Fibroblast of peridontal ligament (primary cell): ENCODE measurements at regions not wholly inside any gene's neighbourhood (a gene's known extent, or its start where the extent isn't known, plus 50 kb on each side); places are given as distances from the start of the nearest gene placed in this dataset.
"Not testable (repeated sequence)": the region's sequence is repeated elsewhere in the genome, so short reads cannot be mapped to it uniquely, and the experiment has no call there.

Experiments used
- DNase-seq: peaks from one replicate; pipeline ENCODE4 v3.0.0-alpha.2; 2010; ENCODE audit errors: extremely low read depth

DNA sequence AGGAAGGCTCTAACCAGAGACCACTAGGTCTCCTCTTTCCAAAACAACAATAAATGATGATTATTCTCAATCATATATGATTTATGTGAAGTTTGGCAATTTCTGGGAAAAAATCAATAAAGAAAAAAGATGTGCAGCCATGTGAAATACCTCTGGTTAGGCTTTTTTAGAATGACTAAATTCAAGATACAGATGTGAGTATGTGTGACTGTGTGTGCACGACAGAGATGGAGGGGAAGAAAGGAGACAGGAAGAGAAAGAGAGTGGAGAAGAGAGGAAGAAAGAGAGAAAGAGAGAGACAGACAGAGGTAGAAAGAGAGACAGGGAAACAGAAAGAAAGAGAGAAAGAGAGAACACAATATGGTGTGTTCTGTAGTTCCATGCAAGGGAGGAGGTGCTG, 558.6 kb upstream of the CDH5 start:
- no peak for DNase-seq

DNA sequence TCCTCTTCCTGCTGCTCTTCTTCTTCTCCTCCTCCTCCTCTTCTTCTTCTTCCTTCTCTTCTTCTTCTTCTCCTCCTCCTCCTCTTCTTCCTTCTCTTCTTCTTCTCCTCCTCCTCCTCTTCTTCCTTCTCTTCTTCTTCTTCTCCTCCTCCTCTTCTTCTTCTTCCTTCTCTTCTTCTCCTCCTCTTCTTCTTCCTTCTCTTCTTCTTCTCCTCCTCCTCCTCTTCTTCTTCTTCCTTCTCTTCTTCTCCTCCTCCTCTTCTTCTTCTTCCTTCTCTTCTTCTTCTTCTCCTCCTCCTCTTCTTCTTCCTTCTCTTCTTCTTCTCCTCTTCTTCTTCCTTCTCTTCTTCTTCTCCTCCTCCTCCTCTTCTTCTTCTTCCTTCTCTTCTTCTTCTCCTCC, 560.8 kb upstream of the CDH5 start:
- not testable (repeated sequence) for DNase-seq

DNA sequence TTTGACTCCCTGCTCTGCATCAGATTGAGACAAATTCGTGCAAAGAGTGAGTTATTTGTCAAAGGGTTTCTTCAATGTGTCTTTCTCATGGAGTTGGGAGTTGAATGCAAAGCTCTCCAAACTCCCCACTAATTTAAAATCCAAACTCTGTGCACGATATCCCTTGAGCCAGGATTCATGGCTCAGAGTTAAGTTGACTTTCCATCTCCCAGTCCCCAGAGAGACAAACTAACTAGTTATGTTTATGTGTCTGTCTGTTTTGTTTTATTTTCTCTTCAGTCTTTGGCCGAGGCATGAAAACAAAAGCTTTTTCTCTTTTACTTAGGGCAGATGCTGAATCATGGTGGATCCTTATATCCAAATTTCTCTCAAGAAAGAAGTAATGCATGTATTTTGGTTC, 570.0 kb upstream of the CDH5 start:
- DNase-seq, result peak; percentile 24

DNA sequence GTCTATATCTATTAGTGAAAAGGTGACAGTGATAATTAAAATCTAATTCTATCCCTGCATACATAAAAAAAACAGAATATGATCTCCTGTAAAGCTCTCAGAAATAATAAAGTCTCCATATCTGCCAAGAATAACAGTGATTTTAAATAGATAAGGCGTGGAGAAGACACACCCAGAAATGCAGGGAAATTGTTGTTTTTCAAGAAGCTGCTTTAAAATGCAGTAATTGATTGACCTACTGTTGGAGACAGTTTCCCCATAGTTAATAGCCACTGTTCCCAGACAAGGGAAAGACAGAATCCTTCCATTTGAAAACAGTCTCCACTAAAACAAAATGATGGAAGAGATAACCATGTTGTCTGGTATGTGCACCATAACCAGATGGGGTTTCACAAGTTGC, 571.5 kb upstream of the CDH5 start:
- no peak for DNase-seq

DNA sequence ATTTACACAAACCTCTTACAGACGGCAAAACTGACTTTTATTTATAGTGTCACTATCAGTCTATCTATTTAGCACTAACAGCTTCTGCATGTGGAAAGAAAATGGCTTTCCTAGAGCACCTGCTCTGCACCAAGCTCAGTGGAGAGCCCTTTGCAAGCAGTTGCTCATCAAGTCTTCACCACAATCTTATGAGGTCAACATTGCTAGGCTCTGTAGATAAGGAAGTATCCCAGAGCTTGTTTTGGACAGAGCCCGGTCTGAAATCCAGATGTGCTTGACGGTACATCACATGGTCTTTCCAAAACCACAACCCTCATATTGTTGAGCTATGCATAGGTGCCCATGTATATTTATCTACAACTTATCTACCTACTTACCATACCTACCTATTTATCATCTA, 572.7 kb upstream of the CDH5 start:
- DNase-seq, result no peak

DNA sequence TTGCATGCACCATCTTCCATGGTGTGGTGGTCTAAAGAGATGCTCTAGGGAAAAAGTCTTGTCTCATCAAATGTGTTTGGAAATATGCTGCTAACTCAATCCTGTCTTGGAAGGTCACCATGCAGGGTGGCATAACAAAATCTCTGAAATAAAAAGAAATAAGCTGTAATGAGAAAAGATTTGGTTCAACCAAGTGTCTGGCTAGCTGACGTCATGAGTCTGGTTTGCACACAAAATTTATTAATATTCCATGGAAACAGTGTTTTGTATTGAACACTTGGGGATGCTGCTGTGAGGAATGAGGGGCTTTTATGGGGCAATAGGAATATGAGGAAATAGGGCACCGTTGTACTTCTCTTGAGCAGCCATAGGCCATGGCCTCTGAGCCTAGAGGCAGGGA, 575.7 kb upstream of the CDH5 start:
- no peak for DNase-seq

DNA sequence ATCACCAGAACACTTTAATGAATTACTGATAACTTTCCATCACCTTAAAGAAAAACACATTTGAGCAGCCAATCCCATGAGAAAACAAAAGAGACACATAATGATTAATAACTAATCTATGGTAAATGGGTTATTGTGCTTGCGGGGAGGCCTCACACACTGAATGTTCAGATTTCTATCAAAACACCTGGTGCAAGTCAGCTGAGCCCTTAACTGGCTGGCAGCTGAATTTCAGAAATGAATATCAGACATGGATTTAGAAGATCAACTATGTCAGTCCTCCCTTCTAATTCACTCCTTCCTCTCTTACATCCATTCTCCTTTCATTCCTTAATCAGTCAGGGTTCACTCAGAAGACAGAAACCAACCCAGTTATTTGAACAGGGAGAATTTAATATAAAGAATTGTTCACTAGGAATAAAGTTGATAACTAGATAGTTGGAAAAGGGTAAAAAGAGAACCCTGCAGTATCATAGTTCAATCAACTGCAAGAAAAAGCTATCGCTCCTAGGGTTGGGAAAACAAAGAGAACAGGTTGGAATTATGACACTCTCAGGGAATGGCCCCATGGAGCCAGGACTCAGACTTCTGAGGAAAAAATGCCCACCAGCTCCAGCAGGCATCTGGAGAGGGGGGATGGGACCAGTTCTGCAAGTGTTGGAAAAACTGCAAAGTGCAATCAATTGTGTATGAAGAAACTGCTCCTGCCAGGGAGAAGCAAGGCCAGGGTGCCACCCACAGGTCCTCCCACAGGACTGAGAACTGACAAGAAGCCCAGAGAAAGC, 577.1 kb upstream of the CDH5 start:
- no peak for DNase-seq

DNA sequence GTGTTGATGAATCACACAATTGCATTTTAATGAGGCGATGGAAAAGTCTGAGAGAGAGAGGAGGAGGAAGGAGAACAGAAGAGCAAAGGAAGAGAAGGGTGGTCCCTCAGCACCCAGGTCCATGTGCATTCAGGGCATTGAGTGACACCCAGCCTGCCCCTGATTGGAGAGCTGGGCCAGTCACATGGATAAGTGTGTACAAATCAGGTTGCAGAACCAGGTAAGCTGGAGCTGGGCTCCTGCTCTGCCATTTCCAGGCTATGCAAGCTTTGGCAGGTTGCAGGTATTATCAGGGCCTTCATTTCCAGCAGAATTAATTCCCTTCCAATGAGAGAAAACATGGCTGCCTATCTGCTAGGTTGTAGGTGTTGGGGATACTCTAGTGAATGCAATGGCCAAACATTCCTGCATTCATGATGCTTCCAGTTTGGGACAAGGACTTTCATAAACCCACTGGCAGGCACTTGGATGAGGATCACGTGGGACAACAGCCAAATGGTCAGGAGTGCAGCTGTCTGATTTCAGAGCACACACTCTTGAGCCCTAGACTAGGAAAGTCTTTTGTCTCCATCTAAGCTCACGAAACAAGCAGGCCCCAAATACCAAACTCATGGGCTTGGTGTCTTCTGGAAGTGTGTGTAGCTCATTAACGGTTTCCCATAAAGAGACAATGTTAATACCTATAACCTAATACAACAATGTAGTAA, 577.9 kb upstream of the CDH5 start:
- DNase-seq, result no peak

DNA sequence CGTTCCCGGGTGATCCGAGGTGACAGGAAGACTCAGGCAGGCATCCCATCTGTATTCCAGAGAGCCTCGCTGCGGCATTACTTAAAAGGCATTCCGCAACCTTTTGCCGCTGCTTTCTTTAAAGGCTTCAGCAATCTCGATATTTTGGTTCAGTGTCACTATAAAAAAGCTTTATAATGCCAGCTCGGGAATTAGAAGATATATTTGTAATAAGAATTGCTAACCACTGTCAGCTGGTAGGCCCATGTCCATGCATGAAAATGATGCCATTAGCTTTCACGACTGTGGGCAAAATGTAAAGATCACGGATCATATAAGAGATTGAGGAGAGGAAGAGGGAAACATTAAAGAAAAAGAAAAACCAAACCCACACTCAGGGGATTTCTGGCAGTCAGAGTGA, 578.6 kb upstream of the CDH5 start:
- DNase-seq, result no peak

DNA sequence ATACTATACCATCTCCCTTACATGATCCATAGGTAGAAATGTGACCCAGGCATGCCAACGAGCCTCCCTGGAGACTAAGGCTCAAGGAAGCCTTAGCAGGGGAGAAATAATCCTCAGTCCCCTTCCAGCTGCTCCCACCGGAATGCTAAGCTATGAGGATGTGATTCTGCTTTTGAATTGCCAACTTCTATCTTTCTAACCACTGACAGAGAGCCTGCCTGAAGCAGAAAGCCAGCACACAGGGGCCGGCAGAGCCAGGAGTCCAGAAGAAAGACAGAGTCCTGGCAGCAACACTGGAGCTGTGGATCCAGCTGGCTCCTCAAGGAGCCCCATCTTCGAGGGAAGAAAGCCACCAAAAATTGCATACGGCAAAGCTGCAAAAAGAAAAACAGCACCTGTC, 579.6 kb upstream of the CDH5 start:
- peak; percentile 24 for DNase-seq

DNA sequence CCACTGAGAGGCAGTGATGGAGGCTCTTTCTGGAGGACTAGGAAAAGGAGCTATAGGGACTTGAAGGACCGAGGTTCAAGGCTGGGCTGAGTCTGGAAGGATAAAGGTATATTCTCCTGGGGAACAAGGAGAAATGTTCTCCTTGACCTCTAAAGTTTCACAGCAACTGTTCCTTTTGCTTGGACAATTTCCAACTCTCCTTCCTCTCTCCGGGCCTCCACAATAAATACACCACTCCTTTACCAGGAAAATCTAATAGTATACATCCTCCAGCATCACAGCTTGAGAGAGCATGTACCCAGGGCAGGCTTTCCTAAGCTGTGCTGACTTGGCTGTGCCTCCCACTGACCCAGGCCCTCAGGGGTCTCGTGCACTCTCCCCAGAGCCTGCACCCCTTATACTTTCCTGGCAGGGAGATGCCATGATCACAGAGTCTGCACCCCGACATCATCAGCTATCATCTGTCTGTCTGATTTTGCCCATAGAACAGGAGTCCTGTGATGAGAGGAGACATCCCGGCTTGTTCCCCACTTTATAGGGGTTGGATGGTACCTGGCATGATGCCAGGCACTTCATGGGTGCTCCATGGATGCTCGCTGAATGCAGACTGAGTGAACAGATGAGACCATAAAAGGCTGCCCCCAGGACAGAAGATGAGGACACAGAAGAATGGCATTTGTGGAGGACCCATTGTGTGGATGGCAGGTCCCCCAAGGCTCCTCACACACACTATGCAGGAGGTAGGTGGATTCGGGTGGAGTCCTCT, 582.6 kb upstream of the CDH5 start:
- DNase-seq, result no peak

DNA sequence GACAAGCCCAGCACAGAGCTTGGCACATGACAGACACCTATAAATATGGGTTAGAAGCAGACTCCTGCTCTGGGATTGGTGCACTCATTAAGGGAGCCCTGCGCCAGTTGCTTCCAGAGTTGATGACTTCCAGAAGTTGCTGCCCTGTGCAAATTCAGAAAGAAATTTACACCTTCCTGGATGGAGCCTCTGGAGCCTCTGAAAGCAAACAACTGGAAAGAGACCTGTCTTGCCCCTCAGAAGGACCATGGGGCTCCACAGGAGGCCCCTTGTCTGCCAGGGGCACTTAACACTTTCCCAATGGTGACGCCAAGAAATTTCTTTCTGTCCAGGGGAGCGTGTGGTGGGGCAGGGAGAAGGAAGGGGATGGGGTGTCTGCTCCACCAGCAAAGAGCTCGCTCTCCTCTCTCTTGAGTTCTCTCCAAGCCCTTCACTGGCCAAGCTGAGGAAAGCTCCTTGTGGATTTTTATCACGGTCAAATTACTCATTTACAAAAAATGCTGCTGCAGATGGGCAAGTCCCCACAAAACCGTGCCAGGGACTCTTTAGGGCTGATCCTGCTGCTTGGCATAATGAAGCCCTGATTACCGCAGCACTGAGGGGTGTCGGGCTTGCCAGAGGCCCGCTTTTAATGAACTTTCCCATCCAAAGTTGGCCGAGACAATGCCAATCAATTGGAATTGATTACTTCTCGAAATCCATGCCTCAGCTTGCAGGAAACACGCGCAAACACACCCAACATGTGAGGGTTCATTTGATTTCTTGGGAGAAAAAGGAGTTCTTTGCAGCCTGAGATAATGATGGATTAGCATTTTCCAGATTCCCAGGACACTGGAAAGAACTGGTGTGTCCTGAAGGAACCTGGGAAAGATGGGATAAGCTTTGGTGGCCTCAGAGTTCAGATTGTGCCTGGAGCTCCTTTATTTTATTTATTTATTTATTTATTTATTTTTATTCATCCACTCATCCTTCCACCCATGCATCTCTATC, 583.6 kb upstream of the CDH5 start:
- DNase-seq, result peak; percentile 83

DNA sequence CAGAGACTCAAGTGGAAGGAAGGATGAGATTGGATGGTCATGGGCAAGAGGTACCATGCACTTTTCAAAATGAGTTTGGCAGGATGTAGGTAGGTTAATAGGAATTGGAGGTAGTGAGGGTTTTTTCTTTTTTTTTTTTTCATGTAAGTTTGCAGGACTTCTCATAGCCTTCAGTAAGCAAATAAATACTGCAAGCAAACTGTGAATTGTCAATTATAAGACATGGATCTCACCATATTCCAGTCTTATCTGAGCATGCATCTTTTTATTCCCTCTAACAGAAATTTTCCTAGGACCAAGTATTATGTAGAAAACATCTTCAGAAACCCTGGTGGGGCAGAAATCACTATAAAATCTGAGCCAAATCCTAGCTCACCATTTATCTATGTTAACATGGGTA, 584.6 kb upstream of the CDH5 start:
- no peak for DNase-seq

DNA sequence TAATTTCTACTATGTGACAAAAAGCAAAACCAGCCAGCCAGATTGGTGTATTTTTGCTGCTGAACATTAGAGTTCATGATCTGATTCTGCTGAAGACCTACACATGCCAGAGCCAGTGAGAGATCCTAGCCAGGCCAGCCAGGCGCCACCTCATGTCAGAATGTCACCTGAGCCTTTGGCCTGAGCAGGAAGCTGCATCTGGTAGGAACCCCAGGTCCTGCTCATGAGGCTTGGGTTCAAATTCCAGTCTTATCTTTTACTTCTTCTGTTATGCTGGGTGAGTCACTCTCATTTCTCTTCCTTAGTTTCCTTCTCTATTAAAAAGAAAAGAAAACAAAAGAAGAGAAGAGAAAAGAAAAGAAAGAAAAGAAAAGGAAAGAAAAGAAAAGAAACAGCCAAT, 585.1 kb upstream of the CDH5 start:
- DNase-seq, result no peak

DNA sequence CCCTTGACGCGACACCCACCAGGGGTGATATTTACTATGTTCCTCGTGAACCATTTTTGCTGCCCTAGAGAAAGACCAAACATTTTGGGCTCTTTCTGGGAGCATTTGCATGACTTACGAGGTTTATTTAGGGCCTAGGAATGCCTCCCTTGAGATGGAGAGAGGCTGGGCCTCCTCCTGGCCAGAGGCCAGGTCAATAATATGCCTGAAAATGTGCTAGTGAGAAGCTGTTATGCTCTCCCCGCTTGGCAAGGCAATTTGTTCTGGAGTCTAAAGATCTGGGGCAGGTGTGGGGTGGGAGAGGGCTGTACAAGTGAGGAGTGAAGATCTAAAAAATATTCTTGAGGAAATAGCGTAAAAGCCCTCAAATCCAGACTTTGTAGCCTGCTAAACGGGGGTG, 587.3 kb upstream of the CDH5 start:
- peak; percentile 19 for DNase-seq

DNA sequence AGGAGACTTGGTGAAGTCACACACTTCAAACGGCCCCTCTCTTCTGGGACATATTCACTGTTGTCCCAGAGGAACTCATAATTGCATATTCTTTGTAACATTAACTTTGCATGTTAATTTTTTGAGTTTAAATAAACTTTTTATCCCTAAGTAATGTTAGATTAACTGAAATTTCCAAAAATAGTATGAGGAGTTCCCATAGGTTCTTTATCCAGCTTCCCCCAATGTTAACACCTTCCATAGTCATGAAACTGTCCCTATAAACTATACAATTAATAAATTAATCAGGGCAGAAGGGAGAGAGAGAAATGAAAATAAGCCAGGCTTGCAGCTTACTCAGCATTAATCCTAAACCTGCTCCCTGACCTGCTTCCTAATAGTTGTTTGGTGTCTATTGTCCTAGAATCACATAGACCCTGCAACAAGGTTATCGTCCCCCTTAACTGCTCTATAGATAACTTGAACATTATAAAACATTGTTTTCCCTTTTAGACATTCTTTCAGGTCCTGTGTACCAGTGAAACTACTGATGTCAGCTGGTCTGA, 589.8 kb upstream of the CDH5 start:
- DNase-seq, result no peak

DNA sequence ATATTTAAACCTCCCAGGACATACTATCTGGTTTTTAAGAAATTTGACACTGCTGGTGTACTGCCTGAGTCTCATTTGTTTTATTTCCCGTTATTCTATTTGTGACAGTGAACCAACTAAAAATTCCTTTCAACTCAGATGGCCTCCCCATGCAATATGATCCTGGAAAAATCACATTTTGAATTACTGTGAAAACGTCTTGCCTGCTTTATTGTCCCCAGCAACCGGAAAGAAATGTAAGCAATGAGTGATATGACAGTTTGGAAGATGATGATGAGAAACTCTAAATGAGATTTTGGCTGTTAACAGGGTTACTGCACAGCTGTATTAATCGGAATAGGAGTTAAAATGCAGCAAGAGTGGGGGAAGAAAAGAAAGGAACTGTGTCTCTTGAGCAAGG, 590.7 kb upstream of the CDH5 start:
- no peak for DNase-seq

DNA sequence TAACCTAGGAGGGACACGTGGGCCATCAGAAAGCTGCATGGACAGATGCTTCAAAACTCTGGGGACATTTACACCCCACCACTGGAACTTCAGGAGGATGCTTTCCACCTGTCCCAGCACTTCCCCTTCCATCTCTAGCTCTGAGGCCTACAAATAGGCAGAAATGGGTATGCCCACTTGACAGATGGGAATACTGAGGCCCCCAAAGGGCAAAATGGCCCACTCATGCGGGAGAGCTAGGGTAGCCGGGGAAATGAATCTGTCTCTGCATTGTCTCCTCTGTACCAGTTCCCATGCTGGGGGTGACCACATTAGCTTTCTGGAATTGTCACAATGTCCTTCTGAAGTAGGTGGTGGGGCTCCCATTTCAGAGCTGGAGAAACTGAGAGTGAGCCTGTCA, 592.1 kb upstream of the CDH5 start:
- DNase-seq, result no peak

DNA sequence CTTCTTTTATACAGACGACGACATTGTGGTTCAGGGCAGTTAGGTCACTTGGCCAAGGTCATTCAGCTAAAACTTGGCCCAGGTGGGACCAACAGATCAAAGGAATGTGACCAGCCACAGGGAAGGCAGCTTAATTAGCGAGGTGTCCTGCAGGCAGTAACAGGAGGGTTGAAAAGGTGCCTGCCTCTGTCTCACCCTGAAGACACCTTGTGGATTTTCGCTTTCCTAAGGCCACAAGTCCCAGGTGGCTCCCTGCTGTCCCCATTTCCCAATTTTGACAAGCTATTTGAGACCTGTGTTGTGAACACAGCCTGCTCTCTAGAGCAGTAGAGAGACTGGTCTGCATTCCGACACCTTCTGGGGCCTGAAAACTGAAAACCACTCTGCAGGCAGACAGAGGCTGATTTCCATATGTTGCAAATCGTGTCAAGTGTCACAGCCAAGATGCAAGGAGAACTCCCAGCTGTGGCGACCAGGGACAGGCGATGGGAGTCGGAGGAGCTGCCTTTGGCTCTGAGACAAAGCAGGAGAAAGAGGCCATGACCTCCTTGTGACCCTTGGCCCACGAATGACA, 593.1 kb upstream of the CDH5 start:
- DNase-seq, result no peak

DNA sequence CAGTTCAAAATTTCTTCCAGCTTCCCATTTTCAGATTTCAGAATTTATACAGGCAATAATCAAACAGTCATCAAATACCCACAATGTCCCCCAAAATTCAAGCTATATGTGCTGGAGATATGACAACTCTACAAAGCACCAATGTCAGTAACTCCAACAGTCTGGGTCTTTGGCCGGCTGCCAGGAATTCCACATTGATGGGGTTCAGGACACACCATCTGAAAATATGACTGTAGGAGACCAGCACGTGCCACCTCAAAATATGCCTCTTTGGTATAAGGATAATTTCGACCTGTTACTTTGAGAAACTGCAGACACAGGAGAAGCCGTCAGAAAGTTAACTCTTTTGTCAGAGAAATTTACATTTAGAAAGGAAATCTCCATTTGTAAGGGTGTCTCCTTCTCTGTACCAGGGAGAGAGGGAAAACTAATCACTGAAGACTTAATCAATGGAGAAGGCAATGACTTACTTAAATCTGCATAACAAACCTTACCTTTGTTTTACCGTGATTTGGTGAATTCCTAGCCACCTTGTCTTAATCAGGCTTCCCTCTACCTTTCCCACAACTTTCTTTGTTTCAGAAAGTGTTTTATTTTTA, 594.3 kb upstream of the CDH5 start:
- no peak for DNase-seq

DNA sequence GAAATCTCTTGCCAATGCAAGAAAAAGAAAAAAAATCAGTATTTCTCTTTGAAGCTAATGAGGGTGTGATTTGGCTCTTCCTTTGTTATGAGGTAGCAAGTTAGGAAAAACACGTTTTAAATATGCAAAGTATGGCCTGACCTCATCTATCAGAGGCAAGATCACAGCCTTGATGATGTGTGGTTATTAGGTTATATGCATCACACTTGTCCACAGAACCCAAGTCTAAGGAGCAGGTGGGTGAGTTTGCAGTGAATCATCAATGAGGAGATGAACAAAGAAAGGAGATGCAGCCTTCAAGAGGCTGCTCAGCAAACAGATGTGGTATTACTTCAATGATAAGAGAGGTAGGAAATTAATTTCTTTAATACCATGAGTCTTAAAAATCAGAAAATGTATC, 594.8 kb upstream of the CDH5 start:
- DNase-seq, result no peak
